Lower leg skin (tissue), 4 donors: ENCODE measurements at regions not wholly inside any gene's neighbourhood (a gene's known extent, or its start where the extent isn't known, plus 50 kb on each side); places are given as distances from the start of the nearest gene placed in this dataset.

Source experiments
- DNase-seq, 2 donors: peaks; one replicate each; pipeline ENCODE4 v3.0.0-alpha.2; 2019; ENCODE audit warnings: low spot score in 2 of 2
- H3K4me3 ChIP-seq: fragments of 200-600 bp; sonication (generic); 2 replicates; pipeline ENCODE4 v1.5.1; 2017; ENCODE audit warnings: mild to moderate bottlenecking, low read depth; ENCODE audit not compliant: poor library complexity, severe bottlenecking
- CTCF ChIP-seq, 3 donors: fragments of 450-650 bp; IDR thresholded peaks; one replicate each; pipeline ENCODE4 v1.5.1; 2016; ENCODE audit warnings: antibody characterized with exemption in 3 of 3, mild to moderate bottlenecking in 3 of 3, moderate library complexity in 2 of 3
- POLR2A ChIP-seq, 2 donors: fragments of 450-650 bp; IDR thresholded peaks; one replicate each; pipeline ENCODE4 v1.6.1; 2016 to 2017; ENCODE audit warnings: antibody characterized with exemption in 2 of 2, mild to moderate bottlenecking in 1 of 2, moderate library complexity in 1 of 2
- WGBS, 2 donors: methylation state at CpG; one replicate each; pipeline ENCODE4 v1.1.5; 2018; 5-methylcytosine and 5-hydroxymethylcytosine counted together
- intact Hi-C: fragments of 100-400 bp; cut with DNase I; formaldehyde crosslinking; loops from one replicate; pipeline ENCODE4 v1.15.0; 2023; ENCODE audit warnings: low total_unique reads

DNA sequence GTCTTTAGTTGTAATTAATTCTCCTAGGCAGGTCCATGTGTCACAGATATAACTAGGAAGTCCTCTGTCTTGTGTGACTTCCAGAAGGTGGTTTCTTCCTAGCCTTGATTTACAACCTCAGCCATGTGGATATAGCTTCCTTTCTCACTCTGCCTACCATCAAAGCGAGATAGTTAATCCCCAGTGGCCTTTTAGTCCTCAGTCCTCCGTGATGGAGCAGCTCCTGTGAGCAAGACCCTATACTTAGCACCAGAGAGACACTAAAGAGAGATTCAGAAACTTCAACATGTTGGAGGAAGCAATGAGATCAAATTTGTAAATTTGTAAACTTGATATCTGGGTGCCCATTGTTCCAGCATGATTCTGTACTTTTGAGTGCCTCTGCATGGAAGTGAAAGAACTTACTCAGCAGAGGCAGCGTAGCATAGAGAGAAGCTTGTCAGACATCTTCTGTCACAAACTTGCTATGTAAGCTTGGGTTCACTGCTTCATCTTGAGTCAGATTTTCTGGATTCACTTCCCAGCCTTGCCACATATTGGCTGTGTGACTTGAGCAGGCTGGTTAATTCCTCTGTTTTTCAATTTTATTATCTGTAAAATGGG is 170.2 kb upstream of the NR3C1 start:
- intact Hi-C loops = no loop called here
- no peak for DNase-seq
- TF ChIP-seq CTCF (IDR thresholded peaks at IDR 0.05) = no peak
- no peak for TF ChIP-seq POLR2A (IDR thresholded peaks at IDR 0.05)
- 86 to 87% methylated on average over 3 of the region's 3 CpGs for whole genome bisulfite sequencing, 2 donors
- no peak overlapping the region for H3K4me3 ChIP-seq

DNA sequence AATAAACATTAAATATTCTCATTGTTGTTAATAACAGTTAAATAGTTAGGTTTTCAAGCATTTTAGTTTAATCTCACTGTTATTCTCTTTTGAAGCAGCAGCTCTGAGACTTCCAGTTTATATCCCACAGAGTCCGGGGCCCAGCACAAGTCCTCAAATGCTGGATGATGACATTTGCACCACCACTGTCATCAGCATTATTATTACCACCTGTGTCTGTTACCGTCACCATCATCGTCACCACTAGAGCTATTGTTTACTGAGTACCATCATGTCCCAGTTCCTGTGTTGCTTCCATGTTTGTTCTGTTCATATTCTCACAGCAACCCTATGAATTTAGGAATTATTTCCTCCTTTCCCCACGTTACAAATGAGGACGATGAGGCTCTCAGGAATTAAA is 169.2 kb upstream of the NR3C1 start:
- TF ChIP-seq POLR2A (IDR thresholded peaks at IDR 0.05) (no peak), CTCF (IDR thresholded peaks at IDR 0.05) (no peak)
- intact Hi-C loops = no loop called here
- no peak for DNase-seq
- 77 to 88% methylated on average over 5 of the region's 5 CpGs for WGBS, 2 donors
- H3K4me3 ChIP-seq = no peak overlapping the region

DNA sequence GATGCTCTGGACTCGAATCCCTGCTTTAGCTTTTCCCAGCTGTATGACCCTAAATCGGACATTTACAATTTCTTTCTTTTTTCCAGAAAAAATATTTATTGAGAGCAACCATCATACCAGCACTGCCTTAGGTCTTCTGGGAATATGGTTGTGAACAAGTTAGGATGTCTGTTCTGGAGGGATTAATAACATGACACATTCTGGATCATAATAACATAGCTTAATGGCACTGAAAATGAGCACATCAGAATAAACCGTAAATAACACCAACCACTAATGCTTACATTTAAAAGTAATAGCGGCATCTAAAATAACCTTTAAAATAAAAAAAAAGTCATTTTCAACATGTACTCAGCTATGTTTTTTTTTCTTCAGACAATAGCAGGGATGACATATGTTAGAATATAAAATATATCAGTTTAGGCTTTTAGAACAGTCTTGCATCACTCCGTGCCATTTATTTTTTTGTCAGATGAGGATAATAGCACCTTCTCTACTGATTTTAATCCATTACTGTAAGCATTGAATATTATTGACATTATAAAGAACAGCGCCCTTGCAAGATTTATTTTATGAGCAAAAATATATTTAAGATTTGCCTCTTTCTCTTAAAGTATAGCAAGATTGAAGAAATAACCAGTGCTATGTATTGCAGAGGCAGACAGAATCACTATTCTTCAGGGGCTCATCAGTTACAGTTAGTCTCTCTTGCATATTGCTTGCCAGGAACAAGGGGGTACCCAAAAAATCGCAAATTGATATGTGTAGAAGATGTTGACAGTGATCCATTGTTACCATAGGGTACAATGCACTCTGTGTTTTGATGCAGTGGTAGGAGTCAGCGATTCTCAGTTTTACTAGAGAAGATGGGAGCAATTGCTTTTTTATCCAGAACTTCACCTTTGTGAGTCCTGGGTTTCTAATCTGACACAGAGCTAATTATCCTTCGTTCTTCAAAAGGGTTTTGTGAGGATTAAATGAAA is 168.4 kb upstream of the NR3C1 start:
- intact Hi-C loops = no loop called here

DNA sequence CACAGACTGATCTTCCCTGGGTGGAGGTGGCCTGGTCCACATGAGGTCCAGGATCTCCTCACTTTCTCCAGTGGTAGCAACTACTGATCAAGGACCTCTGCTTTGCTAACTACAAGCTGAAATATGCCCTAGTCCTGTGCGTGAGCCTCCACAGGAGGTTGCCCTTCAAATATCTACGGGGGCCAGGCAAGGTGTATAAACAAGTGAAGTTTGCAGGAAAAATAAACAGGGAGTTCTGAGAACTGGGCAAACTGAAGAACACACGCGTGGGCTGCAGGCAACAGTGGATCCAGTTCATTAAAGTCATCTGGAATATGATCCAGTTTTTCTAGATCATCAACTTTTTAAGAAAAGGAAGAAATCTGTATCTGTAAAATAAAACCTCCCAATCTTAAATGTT is 167.5 kb upstream of the NR3C1 start:
- no peak overlapping the region for H3K4me3 ChIP-seq
- DNase-seq = no peak
- intact Hi-C loops = no loop called here
- WGBS, 2 donors = 85 to 88% methylated on average over 4 of the region's 4 CpGs
- TF ChIP-seq CTCF (IDR thresholded peaks at IDR 0.05) = no peak
- no peak for TF ChIP-seq POLR2A (IDR thresholded peaks at IDR 0.05)

More for the DNA sequence above, 168.4 kb upstream of the NR3C1 start:
- TF ChIP-seq POLR2A (IDR thresholded peaks at IDR 0.05) = no peak
- no peak for TF ChIP-seq CTCF (IDR thresholded peaks at IDR 0.05)
- 89 to 94% methylated on average over 9 of the region's 9 CpGs for WGBS, 2 donors
- H3K4me3 ChIP-seq = no peak overlapping the region
- DNase-seq = no peak

DNA sequence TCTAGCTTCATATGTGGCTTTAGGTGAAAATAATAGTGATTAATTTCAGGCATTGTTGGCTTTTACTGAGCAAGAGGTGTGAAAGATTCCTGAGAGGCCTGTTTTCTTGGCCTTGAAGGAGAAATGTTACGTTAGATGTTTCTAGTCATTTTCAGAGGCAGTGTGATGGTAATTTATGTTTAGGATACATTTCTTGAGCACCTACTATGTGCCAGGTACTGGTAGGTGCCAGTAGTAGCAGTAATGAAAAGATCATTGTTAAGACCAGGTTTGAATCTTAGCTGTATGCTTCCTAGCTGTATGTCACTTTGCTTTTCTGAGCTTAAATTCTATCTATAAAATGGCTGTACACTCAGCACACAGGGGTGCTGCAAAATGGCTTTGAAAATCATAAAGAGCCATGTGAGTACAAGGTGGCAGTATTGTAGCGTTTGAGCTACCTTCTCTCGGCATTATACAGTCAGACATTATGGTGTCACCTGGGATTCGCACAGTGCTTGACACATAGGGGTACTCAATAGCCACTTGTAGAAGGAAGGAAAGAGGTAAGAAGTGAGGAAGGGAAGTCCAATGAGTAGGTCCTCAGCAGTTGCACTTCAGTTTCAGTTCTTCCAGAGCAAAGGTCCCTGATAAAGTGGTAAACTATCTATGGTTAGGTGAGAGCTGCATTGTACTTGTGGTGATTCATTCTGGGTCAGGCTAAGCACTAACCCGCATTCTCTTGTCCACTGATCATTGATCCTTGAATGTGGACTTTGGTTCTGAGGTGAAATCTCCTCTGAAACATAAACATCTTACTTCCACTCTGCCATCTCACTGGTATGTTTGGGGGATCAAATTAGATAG is 166.5 kb upstream of the NR3C1 start:
- 93 to 98% methylated on average over 5 of the region's 5 CpGs for WGBS, 2 donors
- DNase-seq = no peak
- H3K4me3 ChIP-seq = no peak overlapping the region
- intact Hi-C loops = no loop called here
- TF ChIP-seq POLR2A (IDR thresholded peaks at IDR 0.05) (no peak), CTCF (IDR thresholded peaks at IDR 0.05) (no peak)
